Small intestine (tissue), 7 donors: ENCODE measurements at regions not wholly inside any gene's neighbourhood (a gene's known extent, or its start where the extent isn't known, plus 50 kb on each side); places are given as distances from the start of the nearest gene placed in this dataset.
A peak's percentile ranks its signal among the peaks of the same experiment; 100 is the strongest.

Experiments
- DNase-seq, 2 donors: peaks; one replicate each; pipeline versions ENCODE4 v3.0.0 to v3.0.0-alpha.2; 2013
- FAIRE-seq: peaks from 2 replicates; lab custom pipeline; 2012; peaks lifted over from hg19 to GRCh38; lab: Jason Lieb, UNC
- H3K27ac ChIP-seq, 3 donors: one replicate each; pipeline ENCODE4 v1.5.1; 2013; ENCODE audit warnings: low read length in 2 of 3, mild to moderate bottlenecking in 2 of 3, control low read depth in 1 of 3, inconsistent platforms in 1 of 3, low read depth in 1 of 3, moderate library complexity in 1 of 3
- H3K27me3 ChIP-seq, 3 donors: one replicate each; pipeline ENCODE4 v1.6.1; 2013; ENCODE audit warnings: low read length in 3 of 3, inconsistent platforms in 1 of 3; ENCODE audit not compliant: control insufficient read depth in 3 of 3, insufficient read depth in 3 of 3
- H3K36me3 ChIP-seq, 3 donors: one replicate each; pipeline ENCODE4 v1.6.1; 2013; ENCODE audit warnings: low read length in 3 of 3, inconsistent platforms in 1 of 3, low read depth in 1 of 3, mild to moderate bottlenecking in 1 of 3, moderate library complexity in 1 of 3; ENCODE audit not compliant: control insufficient read depth in 3 of 3, insufficient read depth in 2 of 3
- H3K4me1 ChIP-seq, 3 donors: one replicate each; pipeline ENCODE4 v1.6.1; 2013; ENCODE audit warnings: low read length in 2 of 3, inconsistent platforms in 1 of 3, low read depth in 1 of 3, mild to moderate bottlenecking in 1 of 3, moderate library complexity in 1 of 3; ENCODE audit not compliant: control insufficient read depth in 3 of 3, insufficient read depth in 2 of 3
- H3K4me3 ChIP-seq, 3 donors: one replicate each; pipeline ENCODE4 v1.5.1; 2013; ENCODE audit warnings: low read length in 3 of 3, control low read depth in 1 of 3, inconsistent platforms in 1 of 3, low read depth in 1 of 3, mild to moderate bottlenecking in 1 of 3, moderate library complexity in 1 of 3
- H3K9me3 ChIP-seq, 2 donors: one replicate each; pipeline ENCODE4 v1.6.1; 2013; ENCODE audit warnings: low read depth in 1 of 2, low read length in 1 of 2; ENCODE audit not compliant: control insufficient read depth in 2 of 2, insufficient read depth in 1 of 2
- WGBS, 3 donors: extraction: QIAGEN DNeasy Blood & Tissue Kit; methylation state at CpG; one replicate each; pipeline ENCODE4 v1.1.7; 2013; 5-methylcytosine and 5-hydroxymethylcytosine counted together
- donor health status: healthy with polysubstance abuse.
- donor health status: control.
- donor health status: control.
- donor health status: Bipolar disorder and iron deficiency.
- donor health status: healthy.

GRCh38 chr7:38027884-38028455 is 107.5 kb downstream of the EPDR1 start:
- Histone ChIP-seq H3K36me3 (no peaks in the 10 kb centered on the region), H3K4me1 (no peaks in the 10 kb centered on the region), H3K27ac (no peak overlapping the region), H3K9me3 (no peaks in the 10 kb centered on the region), H3K4me3 (no peak overlapping the region), H3K27me3 (no peaks in the 10 kb centered on the region)
- WGBS, 3 donors, result 73 to 81% (median 75%) methylated on average over 4 of the region's 4 CpGs
- DNase-seq, result no peak
- no peak for FAIRE-seq

DNA sequence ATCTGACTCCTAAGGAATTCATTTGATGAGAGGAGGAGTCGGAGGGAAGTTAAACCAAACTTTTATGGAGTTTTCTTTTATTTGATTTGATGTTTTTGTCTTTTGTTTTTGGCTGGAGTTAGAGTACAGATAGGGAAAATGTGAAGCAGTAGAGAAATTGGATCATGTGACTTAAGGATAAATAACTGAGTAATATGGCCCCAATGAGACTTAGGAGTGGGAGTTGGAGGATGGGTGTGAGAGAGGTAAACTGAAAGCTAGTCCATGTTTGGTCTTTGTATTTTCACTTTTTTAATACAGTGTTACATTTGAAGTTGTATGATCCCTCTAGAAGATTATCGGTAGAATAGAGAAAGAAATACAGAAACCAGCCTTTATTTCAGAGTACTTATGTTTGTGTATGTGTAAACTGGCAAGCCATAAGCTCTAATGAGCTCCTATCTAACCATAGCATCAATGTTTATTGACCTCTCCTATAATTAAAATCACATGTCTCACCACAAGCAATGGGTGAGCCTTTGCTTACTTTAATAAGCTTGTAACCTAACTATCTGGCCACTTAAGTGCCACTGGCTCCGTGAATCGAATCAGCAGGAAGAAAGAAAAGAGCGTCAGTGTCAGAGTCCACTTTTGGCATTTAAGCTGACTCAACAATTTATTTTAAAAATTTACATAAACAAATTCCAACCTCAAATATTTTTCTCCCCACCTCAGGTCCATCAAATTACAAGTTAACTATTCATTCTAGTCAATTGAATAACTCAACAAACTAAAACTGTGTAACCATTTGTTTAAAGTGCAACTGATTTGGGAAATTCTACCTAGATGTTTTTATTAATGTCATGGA is 113.8 kb downstream of the EPDR1 start:
- Histone ChIP-seq H3K27me3 (no peaks in the 10 kb centered on the region), H3K4me1 (no peaks in the 10 kb centered on the region), H3K9me3 (peaks cover 0 to 9% of the 10 kb centered on the region in 2 donors), H3K4me3 (no peak overlapping the region), H3K27ac (no peak overlapping the region), H3K36me3 (no peaks in the 10 kb centered on the region)
- FAIRE-seq, result no peak
- DNase-seq, result peak in 1 of 2 donors; percentile 72
- 43 to 56% (median 49%) methylated on average over 5 of the region's 5 CpGs for WGBS, 3 donors

DNA sequence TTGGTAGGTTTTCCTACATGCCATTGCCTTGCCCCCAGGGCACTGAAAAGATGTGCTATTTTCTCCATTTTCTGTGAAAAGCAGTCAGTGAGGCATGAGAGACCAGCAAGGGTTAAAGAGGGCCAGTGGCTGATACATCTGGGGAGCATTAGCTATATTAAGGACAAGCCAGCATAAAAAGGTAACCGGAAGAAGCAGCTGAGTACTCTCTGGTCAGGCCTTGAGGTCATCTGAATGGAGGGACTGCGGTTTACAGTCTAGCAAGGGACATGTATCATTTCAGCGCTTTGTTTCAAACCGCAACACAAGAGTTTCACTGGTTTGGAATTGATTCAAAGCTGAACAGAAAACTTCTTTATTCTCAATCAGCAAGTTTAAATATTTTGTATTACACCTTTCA is 120.4 kb downstream of the EPDR1 start:
- WGBS, 3 donors, result 84 to 96% (median 95%) methylated on average over 4 of the region's 4 CpGs
- FAIRE-seq (no peak), DNase-seq (no peak)
- no peaks in the 10 kb centered on the region for H3K4me1 ChIP-seq
- H3K27ac ChIP-seq, result no peak overlapping the region
- no peaks in the 10 kb centered on the region for H3K27me3 ChIP-seq
- H3K36me3 ChIP-seq, result no peaks in the 10 kb centered on the region
- peaks cover 0 to 9% of the 10 kb centered on the region in 2 donors for H3K9me3 ChIP-seq
- no peak overlapping the region for H3K4me3 ChIP-seq

DNA sequence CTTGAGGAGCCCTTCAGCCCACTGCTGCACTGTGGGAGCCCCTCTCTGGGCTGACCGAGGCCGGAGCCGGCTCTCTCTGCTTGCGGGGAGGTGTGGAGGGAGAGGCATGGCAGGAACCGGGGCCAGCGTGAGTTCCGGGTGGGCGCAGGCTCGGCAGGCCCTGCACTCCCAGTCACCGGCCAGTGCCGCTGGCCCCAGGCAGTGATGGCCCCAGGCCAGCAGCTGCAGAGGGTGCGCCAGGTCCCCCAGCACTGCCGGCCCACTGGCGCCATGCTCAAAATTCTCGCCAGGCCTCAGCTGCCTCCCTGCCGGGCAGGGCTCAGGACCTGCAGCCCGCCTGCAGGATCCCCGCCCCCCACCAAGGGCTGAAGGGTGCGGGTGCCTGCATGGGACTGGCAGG is 128.4 kb upstream of the STARD3NL start:
- FAIRE-seq, result no peak
- no peak overlapping the region for H3K4me3 ChIP-seq
- DNase-seq, result no peak
- no peaks in the 10 kb centered on the region for H3K36me3 ChIP-seq
- H3K27me3 ChIP-seq, result no peaks in the 10 kb centered on the region
- H3K4me1 ChIP-seq, result no peaks in the 10 kb centered on the region
- H3K9me3 ChIP-seq, result peaks cover 0 to 15% of the 10 kb centered on the region in 2 donors
- H3K27ac ChIP-seq, result no peak overlapping the region
- 90 to 98% (median 90%) methylated on average over 16 to 19 of the region's 19 CpGs for WGBS, 3 donors

DNA sequence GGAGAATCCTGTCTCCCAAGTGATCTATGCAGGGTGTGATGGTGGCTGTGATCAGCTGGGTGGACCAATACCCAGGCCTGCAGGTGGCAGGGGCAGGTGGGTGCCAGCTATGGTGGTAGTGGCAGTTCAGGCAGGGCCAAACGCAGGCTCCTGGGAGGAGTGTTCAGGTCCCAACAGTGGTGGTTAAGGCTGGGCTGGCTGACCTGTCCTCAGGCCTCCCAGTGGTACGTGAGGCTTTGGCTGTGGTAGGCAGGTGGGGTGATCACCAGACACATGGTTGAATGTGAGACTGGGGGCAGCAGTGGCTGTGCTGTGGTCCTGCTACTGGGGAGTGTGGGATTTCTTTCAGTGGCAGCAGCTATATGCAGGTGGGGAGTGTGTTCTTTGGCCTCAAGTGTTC is 126.7 kb upstream of the STARD3NL start:
- DNase-seq (no peak), FAIRE-seq (no peak)
- no peaks in the 10 kb centered on the region for H3K36me3 ChIP-seq
- H3K4me1 ChIP-seq, result no peaks in the 10 kb centered on the region
- H3K9me3 ChIP-seq, result peaks cover 0 to 15% of the 10 kb centered on the region in 2 donors
- 83 to 96% (median 95%) methylated on average over 2 of the region's 2 CpGs for WGBS, 3 donors
- no peak overlapping the region for H3K27ac ChIP-seq
- no peak overlapping the region for H3K4me3 ChIP-seq
- no peaks in the 10 kb centered on the region for H3K27me3 ChIP-seq

DNA sequence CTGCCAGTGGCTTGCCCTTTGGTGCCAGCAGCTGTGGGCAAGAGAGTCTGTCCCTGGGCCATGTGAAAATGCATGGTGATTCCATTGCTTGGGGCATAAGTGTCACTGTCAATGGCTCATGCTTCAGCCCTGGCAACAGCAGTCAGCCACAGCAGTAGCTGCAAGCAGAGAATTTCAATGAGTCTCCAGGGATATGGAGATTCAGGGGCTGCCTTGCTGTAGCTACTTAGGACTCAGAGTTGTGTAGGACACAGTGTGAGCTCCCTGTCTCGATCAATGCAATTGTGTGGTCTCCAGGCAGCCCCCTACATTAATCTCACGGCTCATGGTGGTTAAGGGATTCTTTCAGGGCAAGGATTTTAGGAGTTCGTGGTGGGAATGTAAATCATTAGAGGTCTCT is 126.3 kb upstream of the STARD3NL start:
- 68 to 80% (median 77%) methylated on average over 3 of the region's 3 CpGs for WGBS, 3 donors
- peaks cover 0 to 15% of the 10 kb centered on the region in 2 donors for H3K9me3 ChIP-seq
- no peaks in the 10 kb centered on the region for H3K36me3 ChIP-seq
- H3K27ac ChIP-seq, result no peak overlapping the region
- H3K27me3 ChIP-seq, result no peaks in the 10 kb centered on the region
- H3K4me1 ChIP-seq, result no peaks in the 10 kb centered on the region
- no peak overlapping the region for H3K4me3 ChIP-seq
- DNase-seq (no peak), FAIRE-seq (no peak)

DNA sequence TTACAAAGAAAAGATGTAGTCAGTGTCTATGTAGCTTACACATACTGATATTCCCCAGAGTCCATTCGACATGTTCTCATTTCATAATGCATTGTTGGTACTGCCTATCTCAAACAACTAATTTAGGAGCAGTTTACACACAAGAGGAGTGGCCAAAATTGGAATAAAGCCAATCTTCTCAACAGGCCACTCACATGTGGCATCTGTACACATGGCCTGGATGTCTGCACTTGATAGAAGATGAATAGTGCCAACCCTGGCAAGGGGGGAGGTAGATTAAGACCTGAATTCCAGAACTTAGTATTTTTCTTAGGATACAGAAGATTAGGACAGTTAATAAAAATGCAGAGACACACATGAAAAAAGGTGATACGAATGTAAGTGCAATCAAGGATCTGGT is 125.3 kb upstream of the STARD3NL start:
- no peaks in the 10 kb centered on the region for H3K4me1 ChIP-seq
- no peaks in the 10 kb centered on the region for H3K36me3 ChIP-seq
- FAIRE-seq (no peak), DNase-seq (no peak)
- no peak overlapping the region for H3K4me3 ChIP-seq
- peaks cover 0 to 15% of the 10 kb centered on the region in 2 donors for H3K9me3 ChIP-seq
- no peak overlapping the region for H3K27ac ChIP-seq
- peaks cover 0 to 2% (median 0%) of the 10 kb centered on the region in 3 donors for H3K27me3 ChIP-seq
- 61 to 73% (median 72%) methylated on average over 2 of the region's 2 CpGs for WGBS, 3 donors

DNA sequence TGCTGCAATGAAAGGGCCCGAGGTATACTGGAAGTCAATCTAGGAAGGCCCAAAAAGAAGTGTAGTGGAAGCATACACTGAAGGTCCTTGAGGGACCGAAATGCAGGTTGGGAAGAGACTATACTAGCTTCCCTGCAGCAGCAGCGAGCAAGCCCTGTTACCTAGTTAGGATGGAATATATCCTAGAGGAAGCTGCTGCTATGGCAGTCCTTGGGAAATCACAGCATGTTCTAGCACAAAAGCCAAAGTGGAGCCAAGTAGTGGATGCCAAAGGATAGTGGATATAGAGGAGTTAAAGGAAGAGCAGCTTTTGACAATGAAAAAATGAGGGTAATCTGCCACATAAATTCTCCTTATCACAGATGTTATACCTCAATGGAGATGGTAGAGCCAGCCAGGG is 123.8 kb upstream of the STARD3NL start:
- DNase-seq (no peak), FAIRE-seq (no peak)
- H3K27me3 ChIP-seq, result peaks cover 0 to 2% (median 0%) of the 10 kb centered on the region in 3 donors
- WGBS, 3 donors, result 82 to 87% (median 84%) methylated on average over 3 of the region's 3 CpGs
- peaks cover 0 to 15% of the 10 kb centered on the region in 2 donors for H3K9me3 ChIP-seq
- no peak overlapping the region for H3K27ac ChIP-seq
- no peaks in the 10 kb centered on the region for H3K4me1 ChIP-seq
- H3K36me3 ChIP-seq, result no peaks in the 10 kb centered on the region
- no peak overlapping the region for H3K4me3 ChIP-seq
